ENCODE measurements at regions not wholly inside any gene's neighbourhood (a gene's known extent, or its start where the extent isn't known, plus 50 kb on each side); places are given as distances from the start of the nearest gene placed in this dataset.
"Not testable (repeated sequence)": the region's sequence is repeated elsewhere in the genome, so short reads cannot be mapped to it uniquely, and the experiment has no call there.

DNA sequence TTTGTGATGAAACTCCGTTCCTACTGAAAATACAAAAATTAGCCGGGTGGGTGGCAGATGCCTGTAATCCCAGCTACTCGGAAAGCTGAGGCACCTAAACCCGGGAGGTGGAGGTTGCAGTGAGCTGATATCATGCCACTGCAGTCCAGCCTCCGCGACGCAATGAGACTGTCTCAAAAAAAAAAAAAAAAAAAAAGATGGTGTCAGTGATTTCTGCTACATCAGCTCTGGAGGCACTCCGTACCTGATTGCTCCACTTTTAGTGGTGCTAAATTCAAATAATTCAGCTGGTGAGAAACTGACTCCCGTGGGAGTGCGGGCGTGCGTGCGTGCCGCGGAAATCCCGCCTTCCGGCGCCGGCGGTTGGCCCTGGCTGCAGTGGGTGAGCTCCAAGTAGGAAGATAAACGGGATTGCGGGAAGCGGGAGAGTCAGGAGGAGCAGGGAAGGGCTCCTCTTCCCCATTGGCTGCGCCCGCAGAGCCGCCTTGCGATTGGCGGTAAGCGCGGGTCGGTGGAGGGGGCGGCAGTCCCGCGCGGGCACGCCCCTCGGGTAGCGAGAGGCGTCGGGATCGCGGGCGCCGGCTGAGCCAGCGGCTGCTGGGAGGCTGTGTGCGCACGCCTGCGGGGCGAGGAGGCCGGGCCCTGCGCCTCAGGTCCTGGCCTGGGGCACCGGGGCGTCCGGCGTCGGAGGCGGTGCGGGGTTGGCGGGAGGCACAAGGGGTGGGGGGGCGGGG, 65.0 kb upstream of the TP53TG3 start:
- ATAC-seq (ENCODE audit: poor library complexity) = peak; percentile 80
- H3K27ac ChIP-seq (ENCODE audit: low read depth in 1 of 2, low read length in 2 of 2); H3K27ac Mint-ChIP-seq; H3K36me3 Mint-ChIP-seq (ENCODE audit: low read depth); H3K9me3 ChIP-seq (ENCODE audit: control insufficient read depth in 1 of 2, insufficient read depth in 1 of 2, low read length in 2 of 2); POLR2A ChIA-PET; H3K4me3 ChIP-seq (ENCODE audit: low read length); CTCF ChIA-PET; H3K4me3 Mint-ChIP-seq; H3K27me3 Mint-ChIP-seq; DNase-seq; H3K27me3 ChIP-seq (ENCODE audit: control insufficient read depth in 1 of 2, insufficient read depth in 2 of 2, low read length in 2 of 2); H3K4me1 ChIP-seq (ENCODE audit: insufficient read depth, low read length); intact Hi-C loops (cut with DNase I, micrococcal nuclease); H3K9me3 Mint-ChIP-seq; H3K4me1 Mint-ChIP-seq (ENCODE audit: low read depth); H3K36me3 ChIP-seq (ENCODE audit: insufficient read depth, low read length): not testable (repeated sequence)

Data from CD4-positive, alpha-beta T cell (primary cell).